Endometrium (tissue), 2 donors: ENCODE measurements at regions not wholly inside any gene's neighbourhood (a gene's known extent, or its start where the extent isn't known, plus 50 kb on each side); places are given as distances from the start of the nearest gene placed in this dataset.

Source experiments
- FAIRE-seq: peaks from 2 replicates; lab custom pipeline; 2012; peaks lifted over from hg19 to GRCh38; lab: Jason Lieb, UNC
- donor health status: control.
- donor health status: control.

- no peak for FAIRE-seq
Observed at GRCh38 chr4:124530464-124531077, 182.0 kb downstream of the ANKRD50 start.

- FAIRE-seq: no peak
Observed at GRCh38 chr4:124534131-124534530, 178.4 kb downstream of the ANKRD50 start.

GRCh38 chr4:124535003-124535402 is 177.5 kb downstream of the ANKRD50 start:
- FAIRE-seq: no peak

DNA sequence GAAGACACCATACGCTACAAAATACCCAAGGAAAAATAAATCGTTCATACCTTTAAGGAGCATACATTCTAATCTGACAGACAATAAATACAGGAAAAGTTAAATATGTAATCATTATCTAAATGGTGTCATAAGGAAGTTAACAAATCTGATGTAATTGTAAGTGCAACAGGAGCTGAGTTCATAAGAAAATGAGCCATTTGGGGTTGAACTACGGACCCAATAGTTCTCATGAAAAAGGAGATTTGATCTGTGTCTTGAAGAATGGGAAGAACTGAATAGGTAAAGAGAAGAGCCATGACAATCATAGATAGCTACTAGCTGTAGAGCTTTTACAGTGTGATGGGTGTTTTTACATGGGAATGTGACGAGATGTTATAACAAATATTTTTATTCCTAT is 175.6 kb downstream of the ANKRD50 start:
- no peak for FAIRE-seq

GRCh38 chr4:124537971-124538370 is 174.6 kb downstream of the ANKRD50 start:
- no peak for FAIRE-seq

- no peak for FAIRE-seq
Observed at GRCh38 chr4:124540014-124540413, 172.5 kb downstream of the ANKRD50 start.

GRCh38 chr4:124541652-124542420 is 170.7 kb downstream of the ANKRD50 start:
- no peak for FAIRE-seq

- FAIRE-seq: no peak
Observed at GRCh38 chr4:124555959-124556358, 156.6 kb downstream of the ANKRD50 start.

DNA sequence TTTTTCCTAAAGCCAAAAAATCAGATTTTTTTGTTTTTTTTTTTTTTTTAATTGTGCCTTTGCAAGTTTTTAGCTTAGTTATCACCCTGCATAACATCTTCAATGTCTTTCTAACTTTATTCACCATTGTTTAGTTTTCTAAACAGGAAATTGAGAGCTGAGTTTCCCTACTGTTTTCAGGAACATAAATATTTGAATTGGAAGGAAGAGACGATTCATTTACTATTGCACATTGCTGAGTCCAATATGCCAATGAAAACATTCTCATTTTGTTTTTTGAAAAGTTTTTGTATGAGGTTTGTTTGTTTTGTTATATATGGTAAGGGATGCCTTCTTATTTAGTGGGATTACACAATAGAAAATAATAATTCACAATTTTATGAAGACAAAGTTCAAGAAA is 148.4 kb downstream of the ANKRD50 start:
- no peak for FAIRE-seq

DNA sequence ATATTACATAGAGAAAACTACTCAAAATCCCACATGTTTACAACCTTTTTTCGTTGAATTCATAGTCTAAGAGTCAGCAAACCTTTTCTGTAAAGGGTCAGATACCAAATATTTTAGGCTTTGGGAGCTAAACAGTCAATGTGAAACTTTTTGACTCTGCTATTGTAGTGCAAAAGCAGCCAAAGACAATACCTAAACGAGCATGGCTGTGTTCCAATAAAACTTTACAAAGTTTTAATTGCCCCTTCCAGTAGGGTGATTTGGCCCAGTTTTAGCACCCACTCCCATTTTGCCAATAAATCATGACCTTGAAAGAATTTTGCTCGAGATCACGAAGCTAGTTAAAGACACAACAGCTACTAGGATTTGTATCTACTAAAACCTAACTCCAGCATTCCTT is 147.2 kb downstream of the ANKRD50 start:
- no peak for FAIRE-seq

DNA sequence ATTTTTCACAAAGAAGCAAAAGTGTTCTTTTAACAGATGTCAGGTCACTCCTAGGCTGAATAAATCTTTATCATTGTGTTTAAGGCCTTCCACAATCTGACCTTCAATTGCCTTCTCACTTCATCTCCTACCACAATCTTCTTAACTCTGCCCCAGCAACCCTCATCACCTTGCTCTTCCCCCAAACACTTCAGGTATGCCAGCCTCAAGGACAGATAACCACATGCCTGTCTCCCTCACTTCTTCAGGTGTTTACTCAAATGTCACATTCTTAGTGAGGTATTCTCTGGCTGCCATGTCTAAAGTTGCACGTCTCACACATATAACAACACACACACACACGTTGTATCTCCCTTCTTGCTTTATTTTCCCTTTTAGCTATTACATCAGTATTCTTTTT is 146.5 kb downstream of the ANKRD50 start:
- no peak for FAIRE-seq

GRCh38 chr4:124573056-124573455 is 139.5 kb downstream of the ANKRD50 start:
- no peak for FAIRE-seq

DNA sequence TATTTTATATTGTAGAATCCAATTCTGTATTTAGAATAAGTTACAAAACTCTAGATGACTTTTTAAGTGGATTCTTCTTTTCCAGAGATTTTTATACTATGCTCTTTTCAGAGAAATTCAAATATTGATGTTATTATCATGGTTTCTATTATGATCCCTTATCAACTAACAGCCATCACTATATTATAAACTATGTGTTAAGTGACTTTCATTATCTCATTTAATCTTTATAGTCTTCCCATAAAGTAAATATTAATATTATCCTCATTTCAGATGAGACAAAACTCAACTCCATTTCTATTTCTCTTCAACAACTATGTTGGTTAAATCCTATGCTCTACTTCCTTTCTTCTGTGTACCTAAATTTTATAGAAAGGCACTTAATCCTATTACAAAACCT is 132.6 kb downstream of the ANKRD50 start:
- no peak for FAIRE-seq

- FAIRE-seq: no peak
Observed at GRCh38 chr4:124583797-124584196, 128.7 kb downstream of the ANKRD50 start.

- FAIRE-seq: no peak
Observed at GRCh38 chr4:124589786-124590185, 122.7 kb downstream of the ANKRD50 start.

GRCh38 chr4:124590480-124590879 is 122.1 kb downstream of the ANKRD50 start:
- FAIRE-seq: no peak

- no peak for FAIRE-seq
Observed at GRCh38 chr4:124591637-124592036, 120.9 kb downstream of the ANKRD50 start.

DNA sequence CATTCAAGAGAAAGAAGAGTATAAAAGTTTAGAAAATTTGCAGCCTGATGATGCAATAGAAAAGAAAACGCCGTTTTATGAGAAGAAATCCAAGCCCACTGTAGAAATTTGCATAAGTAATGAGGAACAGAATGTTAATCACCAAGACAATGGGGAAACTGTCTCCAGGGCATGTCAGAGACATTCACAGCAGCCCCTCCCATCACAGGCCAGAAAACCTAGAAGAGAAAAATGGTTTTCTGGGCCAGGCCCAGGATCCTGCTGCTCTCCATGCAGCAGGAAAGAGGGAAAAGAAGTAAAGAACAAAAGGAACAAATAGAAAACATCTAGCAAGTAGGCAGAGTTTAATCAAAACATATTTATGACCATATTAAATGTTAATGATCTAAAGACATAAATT is 119.0 kb downstream of the ANKRD50 start:
- no peak for FAIRE-seq

DNA sequence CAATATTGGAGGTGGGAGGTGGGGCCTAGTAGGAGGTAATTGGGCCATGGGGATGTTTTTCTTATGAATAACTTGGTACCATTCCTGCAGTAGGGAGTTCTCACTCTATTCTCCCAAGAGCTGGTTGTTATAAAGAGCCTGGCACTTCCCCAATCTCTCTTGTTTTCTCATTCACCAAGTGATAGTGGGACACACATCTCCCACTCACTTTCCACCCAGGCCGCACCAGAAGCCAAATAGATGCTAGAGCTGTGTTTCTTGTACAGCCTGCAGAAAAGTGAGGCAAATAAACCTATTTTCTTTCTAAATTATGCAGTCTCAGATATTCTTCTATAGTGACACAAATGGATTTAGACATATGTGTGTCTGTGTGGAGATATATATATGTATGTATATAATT is 117.6 kb downstream of the ANKRD50 start:
- no peak for FAIRE-seq

DNA sequence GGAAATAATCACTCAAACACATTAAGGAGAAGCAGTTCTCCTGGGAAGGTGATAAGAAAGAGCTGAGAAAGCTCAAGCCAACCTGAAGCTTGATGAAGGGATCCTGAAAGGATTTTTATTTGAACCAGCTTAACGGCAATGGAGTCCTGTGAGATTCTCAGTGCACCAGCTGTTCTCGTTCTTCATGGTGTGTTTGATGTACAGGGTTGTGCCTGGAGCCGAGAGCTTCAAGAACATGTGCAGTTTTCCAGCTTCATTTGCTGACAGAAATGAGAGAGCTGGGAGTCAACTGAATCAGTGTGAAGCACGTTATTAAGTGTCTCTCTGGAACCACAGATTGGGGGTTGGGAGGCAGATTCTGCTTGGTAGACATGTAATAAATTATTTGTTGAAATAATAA is 115.7 kb downstream of the ANKRD50 start:
- no peak for FAIRE-seq

- no peak for FAIRE-seq
Observed at GRCh38 chr4:124610211-124610610, 102.3 kb downstream of the ANKRD50 start.
